Calu3 (cell line): ENCODE measurements at regions not wholly inside any gene's neighbourhood (a gene's known extent, or its start where the extent isn't known, plus 50 kb on each side); places are given as distances from the start of the nearest gene placed in this dataset.
"Not testable (repeated sequence)": the region's sequence is repeated elsewhere in the genome, so short reads cannot be mapped to it uniquely, and the experiment has no call there.

Experiments
- BruUV-seq: library from RNA; stranded (reverse); fragments of 400-500 nt; replicated peaks from 2 replicates; lab custom pipeline; 2021; lab: Mats Ljungman, UMichigan
- CTCF ChIA-PET: fragments of 300-600 bp; sonication (Branson Sonifier 250); formaldehyde crosslinking; loops from one replicate; lab custom pipeline; 2022; ENCODE audit warnings: antibody characterized with exemption; lab: Charles Lee
- DNase-seq: peaks from one replicate; pipeline ENCODE4 v3.0.0; 2022
- H3K27ac Mint-ChIP-seq: one replicate; pipeline ENCODE4 v1.8.0; 2022; ENCODE audit warnings: mixed read lengths; ENCODE audit not compliant: unreplicated experiment
- H3K27me3 Mint-ChIP-seq: one replicate; pipeline ENCODE4 v1.8.0; 2022; ENCODE audit warnings: mixed read lengths; ENCODE audit not compliant: unreplicated experiment
- H3K36me3 Mint-ChIP-seq: one replicate; pipeline ENCODE4 v1.8.0; 2022; ENCODE audit warnings: mild to moderate bottlenecking, moderate library complexity, mixed read lengths; ENCODE audit not compliant: insufficient read depth, unreplicated experiment
- H3K4me1 Mint-ChIP-seq: one replicate; pipeline ENCODE4 v1.8.0; 2022; ENCODE audit warnings: mild to moderate bottlenecking, low read depth, mixed read lengths; ENCODE audit not compliant: unreplicated experiment
- H3K4me3 Mint-ChIP-seq: one replicate; pipeline ENCODE4 v1.8.0; 2022; ENCODE audit warnings: mild to moderate bottlenecking, low read depth, moderate library complexity, mixed read lengths; ENCODE audit not compliant: unreplicated experiment
- H3K9me3 Mint-ChIP-seq: one replicate; pipeline ENCODE4 v1.8.0; 2022; ENCODE audit warnings: low read depth, mixed read lengths; ENCODE audit not compliant: unreplicated experiment
- CTCF ChIP-seq: fragments of 200-600 bp; IDR thresholded peaks from one replicate; pipeline ENCODE4 v1.8.0; 2022; ENCODE audit warnings: antibody characterized with exemption; ENCODE audit not compliant: unreplicated experiment
- intact Hi-C: fragments of 100-400 bp; cut with micrococcal nuclease; formaldehyde crosslinking; loops from one replicate; pipeline ENCODE4 v1.10.0; 2022; ENCODE audit not compliant: unreplicated experiment

DNA sequence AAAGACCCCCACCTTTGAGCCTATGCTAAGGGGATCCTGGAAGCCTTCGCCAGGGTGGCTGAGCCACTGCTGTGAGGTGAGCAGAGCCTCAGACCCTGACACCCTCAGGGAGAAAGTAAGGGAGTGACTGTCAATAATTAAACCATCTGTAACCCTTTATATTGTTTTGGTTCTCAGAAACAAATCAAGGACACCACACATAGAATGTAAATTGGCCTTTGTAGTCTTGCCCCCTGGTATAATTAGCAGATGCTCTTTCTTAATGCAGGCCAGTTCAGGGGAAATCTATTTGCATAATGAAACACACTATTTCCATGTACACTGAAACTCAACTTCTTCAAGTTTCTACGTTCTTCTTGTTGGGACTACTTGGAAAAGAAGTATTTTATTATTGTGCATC lies 127.7 kb upstream of the EDNRB start:
- Mint-ChIP-seq H3K4me1 (no peaks in the 10 kb centered on the region), H3K9me3 (no peaks in the 10 kb centered on the region), H3K4me3 (no peak overlapping the region), H3K27me3 (no peaks in the 10 kb centered on the region), H3K27ac (no peak overlapping the region), H3K36me3 (no peaks in the 10 kb centered on the region)
- CTCF ChIA-PET, result no interaction called here
- no peak for DNase-seq
- intact Hi-C loops, result no loop called here
- no peak for TF ChIP-seq CTCF
- no TSS peak for BruUV-seq

GRCh38 chr13:78045916-78046315 lies 127.3 kb upstream of the EDNRB start:
- no TSS peak for BruUV-seq
- Mint-ChIP-seq H3K4me3 (no peak overlapping the region), H3K9me3 (no peaks in the 10 kb centered on the region), H3K27ac (no peak overlapping the region), H3K27me3 (no peaks in the 10 kb centered on the region), H3K36me3 (no peaks in the 10 kb centered on the region), H3K4me1 (no peaks in the 10 kb centered on the region)
- no peak for DNase-seq
- CTCF ChIA-PET, result no interaction called here
- intact Hi-C loops, result no loop called here
- no peak for TF ChIP-seq CTCF

DNA sequence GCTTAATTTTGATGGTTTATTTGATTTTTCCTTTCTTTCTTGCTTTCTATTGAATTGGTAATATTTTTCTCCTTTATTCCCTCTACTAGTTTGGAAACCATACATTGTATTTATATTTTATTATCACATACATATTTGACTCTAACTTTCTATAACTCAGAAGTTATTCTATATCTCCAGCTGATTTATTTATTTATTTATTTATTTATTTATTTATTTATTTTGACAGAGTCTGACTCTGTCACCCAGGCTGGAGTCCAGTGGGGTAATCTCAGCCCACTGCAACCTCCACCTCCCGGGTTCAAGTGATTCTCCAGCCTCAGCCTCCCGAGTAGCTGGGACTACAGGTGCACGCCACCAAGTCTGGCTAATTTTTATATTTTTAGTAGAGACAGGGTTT lies 122.7 kb upstream of the EDNRB start:
- H3K27ac Mint-ChIP-seq, BruUV-seq, H3K4me1 Mint-ChIP-seq, H3K36me3 Mint-ChIP-seq, H3K27me3 Mint-ChIP-seq, H3K4me3 Mint-ChIP-seq, CTCF ChIA-PET, intact Hi-C loops, H3K9me3 Mint-ChIP-seq, DNase-seq: not testable (repeated sequence)

DNA sequence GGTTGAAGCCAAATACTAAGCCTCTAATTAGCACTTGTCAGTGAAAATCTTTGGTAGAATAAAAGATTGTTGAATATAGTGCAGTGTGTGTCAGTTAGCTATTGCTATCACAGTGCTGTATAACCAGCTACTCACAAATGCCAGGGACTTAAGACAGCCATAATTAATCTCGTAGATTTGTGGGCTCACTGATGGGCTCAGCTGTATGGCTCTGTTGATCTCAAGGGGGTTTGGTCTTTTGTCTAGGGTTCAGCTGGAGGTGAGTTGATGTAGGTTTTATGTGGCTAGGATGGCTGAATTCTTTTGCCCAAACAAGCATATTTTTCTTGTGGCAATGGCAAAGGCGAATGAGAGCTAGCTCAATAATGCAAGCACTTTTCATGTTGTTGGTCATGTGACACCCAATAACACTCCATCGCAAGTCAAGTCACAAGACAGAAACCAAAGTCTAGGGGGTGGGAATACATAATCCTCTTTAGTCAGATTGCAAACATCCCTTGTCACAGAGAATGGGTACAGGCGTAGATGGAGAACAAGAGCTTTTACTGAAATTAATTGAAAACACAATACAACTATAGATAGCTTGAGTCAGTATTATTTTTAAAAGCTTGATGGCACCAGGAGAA lies 121.7 kb upstream of the EDNRB start:
- TF ChIP-seq CTCF, result no peak
- intact Hi-C loops, result no loop called here
- Mint-ChIP-seq H3K27me3 (no peaks in the 10 kb centered on the region), H3K36me3 (no peaks in the 10 kb centered on the region), H3K4me1 (no peaks in the 10 kb centered on the region), H3K9me3 (no peaks in the 10 kb centered on the region), H3K4me3 (no peak overlapping the region), H3K27ac (no peak overlapping the region)
- no peak for DNase-seq
- CTCF ChIA-PET, result no interaction called here
- no TSS peak for BruUV-seq

DNA sequence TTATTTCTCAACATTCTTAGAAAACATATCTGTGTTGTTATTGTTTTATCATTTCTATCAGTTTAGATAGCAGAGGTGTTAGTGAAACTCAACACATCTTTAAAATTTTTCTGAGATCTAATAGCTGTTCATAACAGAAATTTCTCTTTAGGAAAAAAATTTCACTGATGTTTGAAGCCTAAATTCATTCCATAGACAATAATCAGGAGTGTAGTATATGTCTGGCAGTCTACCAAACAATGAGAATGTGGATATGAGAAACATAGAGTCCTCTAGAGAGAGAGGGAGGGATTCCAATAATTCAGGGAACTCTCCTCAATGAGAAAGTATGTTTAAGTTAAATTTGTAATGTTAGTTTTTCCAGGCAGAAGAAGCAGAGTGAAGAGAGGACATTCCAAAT lies 118.2 kb upstream of the EDNRB start:
- Mint-ChIP-seq H3K4me1 (no peaks in the 10 kb centered on the region), H3K27ac (no peak overlapping the region), H3K9me3 (no peaks in the 10 kb centered on the region), H3K27me3 (no peaks in the 10 kb centered on the region), H3K4me3 (no peak overlapping the region), H3K36me3 (no peaks in the 10 kb centered on the region)
- CTCF ChIA-PET, result no interaction called here
- no TSS peak for BruUV-seq
- TF ChIP-seq CTCF, result no peak
- DNase-seq, result no peak
- intact Hi-C loops, result no loop called here
